ENCODE measurements at regions not wholly inside any gene's neighbourhood (a gene's known extent, or its start where the extent isn't known, plus 50 kb on each side); places are given as distances from the start of the nearest gene placed in this dataset.

DNA sequence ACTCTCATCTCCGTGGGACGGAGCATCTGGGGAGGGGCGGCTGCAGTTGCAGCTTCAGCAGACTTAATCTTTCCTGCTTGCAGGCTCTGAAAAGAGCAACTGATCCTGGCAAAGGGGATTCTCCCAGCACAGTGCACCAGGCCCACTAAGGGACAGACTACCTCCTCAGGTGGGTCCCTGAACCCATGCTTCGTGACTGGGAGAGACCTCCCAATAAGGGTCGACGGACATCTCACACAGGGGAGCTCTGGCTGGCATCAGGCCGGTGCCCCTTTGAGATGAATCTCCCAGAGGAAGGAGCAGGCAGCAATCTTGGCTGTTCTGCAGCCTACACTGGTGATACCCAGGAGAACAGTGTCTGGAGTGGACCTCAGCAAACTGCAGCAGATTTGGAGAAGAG, 303.3 kb upstream of the FGF16 start:
- TF ChIP-seq, protein P1, sequence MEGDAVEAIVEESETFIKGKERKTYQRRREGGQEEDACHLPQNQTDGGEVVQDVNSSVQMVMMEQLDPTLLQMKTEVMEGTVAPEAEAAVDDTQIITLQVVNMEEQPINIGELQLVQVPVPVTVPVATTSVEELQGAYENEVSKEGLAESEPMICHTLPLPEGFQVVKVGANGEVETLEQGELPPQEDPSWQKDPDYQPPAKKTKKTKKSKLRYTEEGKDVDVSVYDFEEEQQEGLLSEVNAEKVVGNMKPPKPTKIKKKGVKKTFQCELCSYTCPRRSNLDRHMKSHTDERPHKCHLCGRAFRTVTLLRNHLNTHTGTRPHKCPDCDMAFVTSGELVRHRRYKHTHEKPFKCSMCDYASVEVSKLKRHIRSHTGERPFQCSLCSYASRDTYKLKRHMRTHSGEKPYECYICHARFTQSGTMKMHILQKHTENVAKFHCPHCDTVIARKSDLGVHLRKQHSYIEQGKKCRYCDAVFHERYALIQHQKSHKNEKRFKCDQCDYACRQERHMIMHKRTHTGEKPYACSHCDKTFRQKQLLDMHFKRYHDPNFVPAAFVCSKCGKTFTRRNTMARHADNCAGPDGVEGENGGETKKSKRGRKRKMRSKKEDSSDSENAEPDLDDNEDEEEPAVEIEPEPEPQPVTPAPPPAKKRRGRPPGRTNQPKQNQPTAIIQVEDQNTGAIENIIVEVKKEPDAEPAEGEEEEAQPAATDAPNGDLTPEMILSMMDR (IDR thresholded peaks at IDR 0.05; ENCODE audit: low read depth, low read length) = no peak
- no peak for TF ChIP-seq EZH2phosphoT487 (IDR thresholded peaks at IDR 0.05; ENCODE audit: low read depth)

Data from OCI-LY3 (cell line).